Activated naive CD8-positive, alpha-beta T cell (primary cell): ENCODE measurements at regions not wholly inside any gene's neighbourhood (a gene's known extent, or its start where the extent isn't known, plus 50 kb on each side); places are given as distances from the start of the nearest gene placed in this dataset.

Source experiments
- H3K27ac Mint-ChIP-seq: one replicate; pipeline ENCODE4 v1.8.0; 2021; ENCODE audit warnings: mixed read lengths
- H3K27me3 Mint-ChIP-seq: one replicate; pipeline ENCODE4 v1.8.0; 2021; ENCODE audit warnings: mixed read lengths
- H3K36me3 Mint-ChIP-seq: one replicate; pipeline ENCODE4 v1.8.0; 2021; ENCODE audit warnings: mixed read lengths
- H3K4me1 Mint-ChIP-seq: one replicate; pipeline ENCODE4 v1.8.0; 2021; ENCODE audit warnings: low read depth, mixed read lengths
- H3K4me3 Mint-ChIP-seq: one replicate; pipeline ENCODE4 v1.8.0; 2021; ENCODE audit warnings: mild to moderate bottlenecking, mixed read lengths
- H3K9me3 Mint-ChIP-seq: one replicate; pipeline ENCODE4 v1.8.0; 2021; ENCODE audit warnings: low read depth, mixed read lengths

DNA sequence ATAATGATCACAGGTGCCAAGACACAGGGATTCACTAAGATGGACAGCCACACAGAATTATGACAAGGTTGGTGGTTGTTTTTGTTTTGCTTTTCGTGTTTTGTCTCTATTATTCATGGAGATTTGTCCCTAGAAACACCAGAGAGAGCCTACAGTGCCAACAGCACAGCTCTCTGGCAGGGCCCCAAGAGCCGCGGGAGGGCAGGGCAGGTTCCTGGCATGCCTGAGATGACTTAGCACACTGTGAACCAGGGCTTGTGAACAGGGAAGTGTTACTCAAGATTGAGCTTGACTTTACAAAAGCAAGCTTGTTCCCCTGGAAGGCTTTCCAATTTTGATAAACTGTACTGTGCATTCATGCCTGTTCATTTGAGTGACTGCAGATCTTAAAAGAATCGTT is 437.4 kb upstream of the SALL3 start:
- peaks cover 2% of the 10 kb centered on the region for H3K4me1 Mint-ChIP-seq
- no peaks in the 10 kb centered on the region for H3K36me3 Mint-ChIP-seq
- H3K9me3 Mint-ChIP-seq, result no peaks in the 10 kb centered on the region
- H3K27ac Mint-ChIP-seq, result no peak overlapping the region
- H3K27me3 Mint-ChIP-seq, result no peaks in the 10 kb centered on the region
- no peak overlapping the region for H3K4me3 Mint-ChIP-seq

GRCh38 chr18:78543201-78543725 is 436.4 kb upstream of the SALL3 start:
- Mint-ChIP-seq H3K27ac (no peak overlapping the region), H3K4me3 (no peak overlapping the region), H3K9me3 (no peaks in the 10 kb centered on the region), H3K27me3 (no peaks in the 10 kb centered on the region), H3K4me1 (peaks cover 2% of the 10 kb centered on the region), H3K36me3 (no peaks in the 10 kb centered on the region)

DNA sequence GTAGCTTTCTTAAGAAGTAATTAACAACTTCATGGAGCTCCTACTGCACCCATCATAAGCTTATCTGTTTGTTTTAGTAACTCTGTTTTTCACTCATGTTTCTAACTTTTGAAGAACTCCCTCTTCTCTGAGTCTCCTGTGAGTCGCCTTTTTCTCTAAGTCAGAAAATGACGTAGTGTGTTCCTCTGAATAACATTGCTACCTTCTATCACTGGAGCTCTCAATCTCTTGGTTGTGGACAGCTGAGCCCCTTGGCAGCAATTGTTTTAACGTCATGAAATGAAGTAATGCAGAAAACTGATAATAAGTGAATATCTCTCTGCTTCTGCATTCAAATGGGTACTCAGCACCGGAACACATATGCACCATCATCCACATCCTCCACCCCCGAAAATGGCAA is 433.3 kb upstream of the SALL3 start:
- H3K4me1 Mint-ChIP-seq, result peaks cover 2% of the 10 kb centered on the region
- H3K9me3 Mint-ChIP-seq, result no peaks in the 10 kb centered on the region
- H3K4me3 Mint-ChIP-seq, result no peak overlapping the region
- no peaks in the 10 kb centered on the region for H3K36me3 Mint-ChIP-seq
- H3K27me3 Mint-ChIP-seq, result peaks cover 1% of the 10 kb centered on the region
- H3K27ac Mint-ChIP-seq, result no peak overlapping the region

GRCh38 chr18:78547817-78548216 is 431.8 kb upstream of the SALL3 start:
- Mint-ChIP-seq H3K36me3 (no peaks in the 10 kb centered on the region), H3K4me3 (no peak overlapping the region), H3K27me3 (peaks cover 1% of the 10 kb centered on the region), H3K4me1 (no peaks in the 10 kb centered on the region), H3K9me3 (no peaks in the 10 kb centered on the region), H3K27ac (no peak overlapping the region)

DNA sequence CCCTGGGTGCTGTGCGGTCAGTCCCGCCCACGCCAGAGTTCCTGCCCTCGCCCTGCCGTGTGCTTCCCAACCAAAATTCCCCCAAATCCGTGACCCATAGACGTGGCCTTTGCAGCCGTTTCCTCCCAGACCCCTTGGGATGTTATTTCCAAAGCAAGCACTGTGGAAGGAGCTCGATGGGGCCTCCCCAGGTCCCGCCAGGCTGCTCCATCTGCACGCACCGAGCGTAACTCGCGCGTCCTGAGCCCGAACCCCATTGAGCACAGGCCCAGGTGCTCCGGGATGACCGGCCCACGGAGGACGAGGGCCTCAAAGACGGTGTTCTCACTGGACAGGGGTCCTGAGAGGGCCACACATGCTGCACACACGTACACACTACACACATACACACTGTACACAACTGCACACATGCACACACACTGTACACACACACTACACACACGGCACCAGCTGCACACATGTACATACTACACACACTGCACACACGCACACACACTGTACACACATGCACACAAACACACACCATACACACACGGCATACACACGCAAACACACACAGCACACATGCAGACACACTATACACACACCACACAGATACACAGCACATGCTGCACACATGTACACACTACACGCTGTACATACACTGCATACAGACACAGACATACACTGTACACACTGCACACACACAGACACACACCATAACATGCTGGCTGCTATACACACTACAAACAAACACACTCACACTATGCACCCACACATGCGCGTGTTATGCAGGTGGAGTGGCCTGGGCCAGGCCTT is 431.2 kb upstream of the SALL3 start:
- Mint-ChIP-seq H3K36me3 (no peaks in the 10 kb centered on the region), H3K27ac (no peak overlapping the region), H3K4me3 (no peak overlapping the region)

GRCh38 chr18:78549971-78550370 is 429.6 kb upstream of the SALL3 start:
- H3K9me3 Mint-ChIP-seq, result peaks cover 4% of the 10 kb centered on the region
- H3K27ac Mint-ChIP-seq, result no peak overlapping the region

More for the DNA sequence above, 431.2 kb upstream of the SALL3 start:
- Mint-ChIP-seq H3K9me3 (no peaks in the 10 kb centered on the region), H3K27me3 (peaks cover 1% of the 10 kb centered on the region), H3K4me1 (no peaks in the 10 kb centered on the region)

DNA sequence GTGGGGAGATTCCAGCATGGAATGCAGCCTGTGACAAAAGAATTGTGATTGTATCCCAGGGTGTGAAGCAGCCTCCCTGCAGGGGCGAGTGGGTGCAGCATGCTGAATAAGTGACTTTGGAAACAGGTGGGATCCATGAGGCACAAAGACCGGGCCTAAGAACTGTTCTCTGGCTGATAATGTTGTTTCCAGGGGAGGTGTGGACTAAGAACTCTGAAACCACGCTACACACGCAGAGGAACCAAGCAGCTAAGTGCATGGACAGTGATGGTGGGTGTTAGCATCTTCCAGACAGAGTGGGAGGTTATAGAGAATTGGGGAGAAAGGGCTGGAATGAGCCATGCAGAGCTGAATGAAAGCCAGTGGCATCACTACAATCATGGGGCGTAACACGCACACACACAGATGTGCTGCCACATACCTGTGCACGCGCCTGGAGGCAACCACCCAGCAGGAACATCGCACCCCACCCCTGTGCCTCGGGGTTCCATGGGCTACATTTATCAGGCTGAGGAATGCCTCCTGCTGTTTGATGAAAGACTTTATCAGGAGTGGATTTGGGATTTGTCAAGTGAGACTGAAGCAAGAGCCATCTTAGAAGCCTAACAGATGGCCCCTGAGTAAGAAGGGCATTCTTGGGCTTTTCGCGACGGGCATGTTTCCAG is 424.5 kb upstream of the SALL3 start:
- no peak overlapping the region for H3K4me3 Mint-ChIP-seq
- H3K36me3 Mint-ChIP-seq, result no peaks in the 10 kb centered on the region
- no peaks in the 10 kb centered on the region for H3K27me3 Mint-ChIP-seq
- H3K27ac Mint-ChIP-seq, result no peak overlapping the region
- peaks cover 13% of the 10 kb centered on the region for H3K9me3 Mint-ChIP-seq
- no peaks in the 10 kb centered on the region for H3K4me1 Mint-ChIP-seq

More at GRCh38 chr18:78549971-78550370, 429.6 kb upstream of the SALL3 start:
- H3K4me1 Mint-ChIP-seq, result no peaks in the 10 kb centered on the region
- no peaks in the 10 kb centered on the region for H3K36me3 Mint-ChIP-seq
- H3K27me3 Mint-ChIP-seq, result peaks cover 1% of the 10 kb centered on the region
- H3K4me3 Mint-ChIP-seq, result no peak overlapping the region

- Mint-ChIP-seq H3K9me3 (peaks cover 13% of the 10 kb centered on the region), H3K27me3 (peaks cover 2% of the 10 kb centered on the region), H3K36me3 (no peaks in the 10 kb centered on the region), H3K27ac (no peak overlapping the region), H3K4me1 (no peaks in the 10 kb centered on the region), H3K4me3 (no peak overlapping the region)
These were observed 422.2 kb upstream of the SALL3 start for GRCh38 chr18:78557371-78557770.

DNA sequence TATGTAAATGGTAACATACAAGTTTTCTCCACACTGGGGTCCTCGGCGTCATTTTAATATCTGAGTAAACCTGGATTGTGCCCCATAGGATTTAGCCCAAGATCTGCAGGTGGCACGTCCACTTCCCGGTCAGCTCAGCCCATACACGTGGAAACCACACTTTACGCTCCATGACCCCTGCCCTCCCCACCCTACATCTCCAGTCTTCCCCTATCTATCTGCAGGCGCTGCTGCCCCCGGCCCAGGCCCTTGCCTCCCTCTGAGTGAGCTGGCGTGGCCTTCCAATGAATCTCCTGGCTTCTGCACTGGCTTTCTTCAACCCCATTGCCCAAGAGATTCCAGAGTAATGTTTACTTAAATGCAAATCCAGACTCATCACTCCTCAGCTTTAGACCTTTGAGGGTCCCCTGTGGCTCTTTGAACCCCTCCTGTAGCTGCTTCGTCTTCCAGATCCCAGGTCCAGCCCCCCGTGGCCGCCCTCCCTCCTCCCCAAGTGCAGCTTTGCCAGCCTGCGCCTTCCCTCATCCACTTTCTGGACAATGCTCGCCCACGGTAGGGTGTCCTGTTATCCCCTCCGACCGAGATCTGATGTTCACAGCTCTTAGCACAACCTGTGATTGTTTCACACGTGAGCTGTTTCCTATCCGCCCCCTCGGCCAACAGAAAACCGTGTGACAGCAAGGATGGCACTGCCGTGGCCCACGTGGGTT is 421.4 kb upstream of the SALL3 start:
- no peaks in the 10 kb centered on the region for H3K4me1 Mint-ChIP-seq
- H3K9me3 Mint-ChIP-seq, result peaks cover 13% of the 10 kb centered on the region
- H3K36me3 Mint-ChIP-seq, result no peaks in the 10 kb centered on the region
- H3K4me3 Mint-ChIP-seq, result no peak overlapping the region
- no peak overlapping the region for H3K27ac Mint-ChIP-seq
- peaks cover 2% of the 10 kb centered on the region for H3K27me3 Mint-ChIP-seq

DNA sequence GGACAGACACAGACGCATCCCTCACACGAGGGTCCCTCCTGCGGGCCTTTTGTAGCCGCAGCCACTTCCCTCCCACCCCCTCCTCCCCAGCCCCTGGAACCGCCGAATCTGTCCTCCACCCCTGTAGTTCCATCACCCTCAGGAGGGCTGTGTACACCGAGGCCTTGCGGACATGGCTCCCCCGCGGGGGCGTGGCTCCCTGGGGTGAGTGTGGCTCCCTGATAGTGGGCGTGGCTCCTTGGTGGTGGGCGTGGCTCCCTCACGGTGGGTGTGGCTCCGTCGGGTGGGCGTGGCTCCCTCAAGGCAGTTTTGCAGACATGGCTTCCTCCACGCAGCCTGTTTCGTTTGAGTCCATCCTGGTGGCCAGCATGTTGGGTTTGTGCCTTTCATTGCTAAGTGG is 420.7 kb upstream of the SALL3 start:
- Mint-ChIP-seq H3K4me3 (no peak overlapping the region), H3K36me3 (no peaks in the 10 kb centered on the region)

DNA sequence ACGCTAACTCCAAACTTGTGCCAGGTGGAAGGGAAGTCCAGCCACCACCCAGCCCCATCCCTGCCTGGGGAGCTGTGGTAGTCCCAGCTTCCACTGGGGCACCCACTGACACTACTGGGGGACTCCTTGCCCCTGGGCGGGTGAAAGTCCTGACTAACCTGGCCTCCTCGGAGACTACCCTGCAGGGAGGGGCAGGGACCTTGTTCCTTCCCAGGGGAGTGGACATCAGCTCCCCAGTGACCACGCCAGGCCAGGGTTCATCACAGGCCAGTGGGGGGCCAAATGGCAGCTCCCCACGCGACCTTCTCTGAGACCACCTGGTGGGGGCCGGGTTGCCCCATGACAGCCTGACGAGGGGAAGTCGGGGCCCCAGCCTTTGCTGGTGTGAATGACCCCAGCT is 420.0 kb upstream of the SALL3 start:
- H3K4me1 Mint-ChIP-seq, result no peaks in the 10 kb centered on the region
- no peak overlapping the region for H3K4me3 Mint-ChIP-seq
- H3K27me3 Mint-ChIP-seq, result peaks cover 2% of the 10 kb centered on the region
- no peaks in the 10 kb centered on the region for H3K36me3 Mint-ChIP-seq
- no peak overlapping the region for H3K27ac Mint-ChIP-seq
- peaks cover 13% of the 10 kb centered on the region for H3K9me3 Mint-ChIP-seq

More for the DNA sequence above, 420.7 kb upstream of the SALL3 start:
- no peaks in the 10 kb centered on the region for H3K4me1 Mint-ChIP-seq
- H3K27ac Mint-ChIP-seq, result no peak overlapping the region
- H3K9me3 Mint-ChIP-seq, result peaks cover 13% of the 10 kb centered on the region
- H3K27me3 Mint-ChIP-seq, result peaks cover 2% of the 10 kb centered on the region

DNA sequence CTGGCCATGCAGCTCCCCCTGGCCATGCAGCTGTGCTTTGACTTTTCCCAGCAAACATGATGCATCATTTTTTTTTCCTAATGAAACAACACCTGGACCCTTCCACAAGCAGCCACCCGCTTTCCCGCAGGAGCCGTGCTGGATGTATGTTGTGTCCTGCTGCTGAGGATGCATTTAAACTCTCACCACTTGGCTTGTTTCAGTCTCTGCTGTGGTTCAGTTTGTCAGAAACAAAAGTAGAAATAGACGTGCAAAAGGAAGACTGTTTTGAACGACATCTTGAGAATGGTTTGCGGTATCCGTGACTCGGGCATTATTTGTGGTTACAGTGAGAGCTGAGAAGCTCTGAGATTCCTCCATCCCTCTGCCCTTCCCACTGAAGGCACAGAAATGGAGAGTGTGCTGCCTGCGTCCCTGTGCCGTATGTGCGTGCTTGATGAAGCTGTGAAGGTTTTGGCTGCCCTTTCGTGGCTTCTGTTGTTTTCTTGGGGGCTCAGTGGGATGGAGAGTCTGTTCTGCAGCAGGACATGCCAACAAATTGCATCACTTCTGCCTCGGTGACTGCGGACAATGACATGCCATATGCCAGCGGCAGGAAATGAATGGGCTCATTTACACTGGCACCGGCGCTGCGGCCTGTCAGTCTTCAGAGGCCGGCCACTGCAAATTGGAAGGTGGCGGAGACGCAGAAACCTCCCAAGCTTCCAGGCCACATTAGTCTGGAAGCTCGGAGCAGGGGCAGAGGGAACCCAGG is 417.7 kb upstream of the SALL3 start:
- Mint-ChIP-seq H3K27ac (no peak overlapping the region), H3K9me3 (no peaks in the 10 kb centered on the region)

GRCh38 chr18:78562531-78562961 is 417.1 kb upstream of the SALL3 start:
- Mint-ChIP-seq H3K27me3 (peaks cover 4% of the 10 kb centered on the region), H3K9me3 (peaks cover 5% of the 10 kb centered on the region), H3K4me1 (no peaks in the 10 kb centered on the region), H3K27ac (no peak overlapping the region), H3K4me3 (no peak overlapping the region), H3K36me3 (no peaks in the 10 kb centered on the region)

More for the DNA sequence above, 417.7 kb upstream of the SALL3 start:
- Mint-ChIP-seq H3K36me3 (no peaks in the 10 kb centered on the region), H3K4me1 (no peaks in the 10 kb centered on the region), H3K27me3 (peaks cover 4% of the 10 kb centered on the region), H3K4me3 (no peak overlapping the region)

- Mint-ChIP-seq H3K9me3 (peaks cover 5% of the 10 kb centered on the region), H3K36me3 (no peaks in the 10 kb centered on the region), H3K4me3 (no peak overlapping the region), H3K27me3 (peaks cover 4% of the 10 kb centered on the region), H3K27ac (no peak overlapping the region), H3K4me1 (no peaks in the 10 kb centered on the region)
These were observed 416.5 kb upstream of the SALL3 start for GRCh38 chr18:78563110-78563509.
